HepG2 (cell line): ENCODE measurements at regions not wholly inside any gene's neighbourhood (a gene's known extent, or its start where the extent isn't known, plus 50 kb on each side); places are given as distances from the start of the nearest gene placed in this dataset.

Source experiments
- CTCF ChIP-seq: sonication (generic); formaldehyde crosslinking; IDR thresholded peaks from 2 replicates; pipeline ENCODE4 v1.5.0; 2020; ENCODE audit warnings: mild to moderate bottlenecking, missing genetic modification reagents, moderate library complexity
- E2F1 ChIP-seq: sonication (generic); formaldehyde crosslinking; IDR thresholded peaks from 2 replicates; pipeline ENCODE4 v1.5.0; 2020; ENCODE audit warnings: missing genetic modification reagents
- MAFF ChIP-seq: IDR thresholded peaks from 2 replicates; pipeline ENCODE4 v1.6.1; 2011; ENCODE audit warnings: low read depth, low read length, improper control_type of control experiment
- NONO ChIP-seq, 2 experiments: fragments of 450-650 bp in 1 of 2; sonication (generic) in 1 of 2; formaldehyde crosslinking in 1 of 2; IDR thresholded peaks in 1 of 2; conservative IDR thresholded peaks in 1 of 2; 2 replicates each; pipeline versions ENCODE4 v1.6.1 to v1.8.0; 2017 to 2022; ENCODE audit warnings: mild to moderate bottlenecking in 1 of 2, missing genetic modification reagents in 1 of 2, moderate library complexity in 1 of 2
- POLR2A ChIP-seq, 2 experiments: IDR thresholded peaks; 2 replicates each; pipeline ENCODE4 v1.6.1; 2011; ENCODE audit warnings: low read depth in 2 of 2, low read length in 2 of 2, mild to moderate bottlenecking in 1 of 2, moderate library complexity in 1 of 2; ENCODE audit not compliant: insufficient read depth in 1 of 2
- PRDM15 ChIP-seq: sonication (generic); formaldehyde crosslinking; IDR thresholded peaks from 2 replicates; pipeline ENCODE4 v1.4.0; 2020; ENCODE audit warnings: missing genetic modification reagents
- ZNF232 ChIP-seq: sonication (generic); formaldehyde crosslinking; IDR thresholded peaks from 2 replicates; pipeline ENCODE4 v1.4.0; 2020; ENCODE audit warnings: missing genetic modification reagents, borderline replicate concordance
- TF ChIP-seq, protein P1 (sequence below): IDR thresholded peaks from 2 replicates; pipeline ENCODE4 v1.6.1; 2016; ENCODE audit warnings: missing compliant biosample characterization, missing genetic modification reagents, borderline replicate concordance

- TF ChIP-seq, protein P1, sequence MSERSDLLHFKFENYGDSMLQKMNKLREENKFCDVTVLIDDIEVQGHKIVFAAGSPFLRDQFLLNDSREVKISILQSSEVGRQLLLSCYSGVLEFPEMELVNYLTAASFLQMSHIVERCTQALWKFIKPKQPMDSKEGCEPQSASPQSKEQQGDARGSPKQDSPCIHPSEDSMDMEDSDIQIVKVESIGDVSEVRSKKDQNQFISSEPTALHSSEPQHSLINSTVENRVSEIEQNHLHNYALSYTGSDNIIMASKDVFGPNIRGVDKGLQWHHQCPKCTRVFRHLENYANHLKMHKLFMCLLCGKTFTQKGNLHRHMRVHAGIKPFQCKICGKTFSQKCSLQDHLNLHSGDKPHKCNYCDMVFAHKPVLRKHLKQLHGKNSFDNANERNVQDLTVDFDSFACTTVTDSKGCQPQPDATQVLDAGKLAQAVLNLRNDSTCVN (CRISPR knock-in tag), result no peak
- no peak for TF ChIP-seq PRDM15
- TF ChIP-seq MAFF, result no peak
- TF ChIP-seq E2F1 (CRISPR knock-in tag), result no peak
- no peak for TF ChIP-seq POLR2A (IDR thresholded peaks at IDR 0.05; ENCODE audit: insufficient read depth in 1 of 2, low read depth in 2 of 2, low read length in 2 of 2)
- TF ChIP-seq CTCF (CRISPR knock-in tag), result no peak
- no peak for TF ChIP-seq ZNF232 (CRISPR knock-in tag)
- no peak for TF ChIP-seq NONO (IDR thresholded peaks at IDR 0.05)
- TF ChIP-seq NONO (CRISPR knock-in tag; conservative IDR thresholded peaks at IDR 0.05), result no peak
Measured at GRCh38 chrX:97787311-97787710, 903.6 kb downstream of the RPA4 start.
